Vagina (tissue), 2 donors: ENCODE measurements at regions not wholly inside any gene's neighbourhood (a gene's known extent, or its start where the extent isn't known, plus 50 kb on each side); places are given as distances from the start of the nearest gene placed in this dataset.

Source experiments
- POLR2A ChIP-seq, 2 donors: fragments of 450-650 bp; IDR thresholded peaks; one replicate each; pipeline ENCODE4 v1.6.1; 2017; ENCODE audit warnings: antibody characterized with exemption in 2 of 2, mild to moderate bottlenecking in 2 of 2, moderate library complexity in 2 of 2
- POLR2AphosphoS5 ChIP-seq, 2 donors: sonication (generic); formaldehyde crosslinking; IDR thresholded peaks; one replicate each; pipeline ENCODE4 v1.9.0; 2017; ENCODE audit warnings: antibody characterized with exemption in 2 of 2, mild to moderate bottlenecking in 2 of 2, low read depth in 1 of 2; ENCODE audit not compliant: insufficient read depth in 1 of 2
- TF ChIP-seq, protein P1 (sequence below), 3 experiments: fragments of 450-650 bp in 2 of 3; fragments of 200-600 bp in 1 of 3; sonication (generic) in 1 of 3; IDR thresholded peaks; one replicate each; pipeline ENCODE4 v1.5.1; 2017 to 2019; ENCODE audit warnings: antibody characterized with exemption in 3 of 3, mild to moderate bottlenecking in 2 of 3, moderate library complexity in 2 of 3

DNA sequence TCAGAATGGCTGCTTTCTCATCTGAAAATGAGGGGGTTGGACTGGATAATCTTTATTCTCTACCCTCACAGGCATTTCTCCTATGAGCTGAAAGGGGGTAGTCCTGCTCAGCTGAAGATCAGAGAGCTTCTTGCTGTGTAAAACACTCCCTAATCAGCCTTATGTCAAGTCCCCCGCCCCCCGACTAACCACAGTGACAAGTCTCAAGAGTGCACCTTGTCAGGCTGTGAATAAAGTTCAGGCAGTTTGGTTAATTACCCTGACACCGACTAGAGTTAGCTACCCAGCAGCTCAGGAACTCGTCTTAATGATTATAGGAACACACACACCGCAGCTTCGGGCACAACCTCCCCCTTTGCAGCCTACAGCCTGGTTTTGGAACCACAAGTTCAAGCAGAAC, 513.7 kb downstream of the RPS24 start:
- TF ChIP-seq, protein P1, sequence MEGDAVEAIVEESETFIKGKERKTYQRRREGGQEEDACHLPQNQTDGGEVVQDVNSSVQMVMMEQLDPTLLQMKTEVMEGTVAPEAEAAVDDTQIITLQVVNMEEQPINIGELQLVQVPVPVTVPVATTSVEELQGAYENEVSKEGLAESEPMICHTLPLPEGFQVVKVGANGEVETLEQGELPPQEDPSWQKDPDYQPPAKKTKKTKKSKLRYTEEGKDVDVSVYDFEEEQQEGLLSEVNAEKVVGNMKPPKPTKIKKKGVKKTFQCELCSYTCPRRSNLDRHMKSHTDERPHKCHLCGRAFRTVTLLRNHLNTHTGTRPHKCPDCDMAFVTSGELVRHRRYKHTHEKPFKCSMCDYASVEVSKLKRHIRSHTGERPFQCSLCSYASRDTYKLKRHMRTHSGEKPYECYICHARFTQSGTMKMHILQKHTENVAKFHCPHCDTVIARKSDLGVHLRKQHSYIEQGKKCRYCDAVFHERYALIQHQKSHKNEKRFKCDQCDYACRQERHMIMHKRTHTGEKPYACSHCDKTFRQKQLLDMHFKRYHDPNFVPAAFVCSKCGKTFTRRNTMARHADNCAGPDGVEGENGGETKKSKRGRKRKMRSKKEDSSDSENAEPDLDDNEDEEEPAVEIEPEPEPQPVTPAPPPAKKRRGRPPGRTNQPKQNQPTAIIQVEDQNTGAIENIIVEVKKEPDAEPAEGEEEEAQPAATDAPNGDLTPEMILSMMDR (IDR thresholded peaks at IDR 0.05): no peak
- no peak for TF ChIP-seq POLR2A (IDR thresholded peaks at IDR 0.05)
- TF ChIP-seq POLR2AphosphoS5 (IDR thresholded peaks at IDR 0.05; ENCODE audit: insufficient read depth in 1 of 2, low read depth in 1 of 2): no peak
